Right renal pelvis (tissue), 4 donors: ENCODE measurements at regions not wholly inside any gene's neighbourhood (a gene's known extent, or its start where the extent isn't known, plus 50 kb on each side); places are given as distances from the start of the nearest gene placed in this dataset.
A peak's percentile ranks its signal among the peaks of the same experiment; 100 is the strongest.

ENCODE experiments used
- DNase-seq, 4 donors: peaks; one replicate each; pipeline ENCODE4 v3.0.0-alpha.2; 2013; ENCODE audit warnings: low read depth in 4 of 4, low spot score in 3 of 4, missing footprints in 1 of 4

GRCh38 chr16:86285938-86286921 is 224.1 kb upstream of the FOXF1 start:
- DNase-seq, result no peak

- no peak for DNase-seq
Measured at GRCh38 chr16:86286991-86287663, 223.2 kb upstream of the FOXF1 start.

DNA sequence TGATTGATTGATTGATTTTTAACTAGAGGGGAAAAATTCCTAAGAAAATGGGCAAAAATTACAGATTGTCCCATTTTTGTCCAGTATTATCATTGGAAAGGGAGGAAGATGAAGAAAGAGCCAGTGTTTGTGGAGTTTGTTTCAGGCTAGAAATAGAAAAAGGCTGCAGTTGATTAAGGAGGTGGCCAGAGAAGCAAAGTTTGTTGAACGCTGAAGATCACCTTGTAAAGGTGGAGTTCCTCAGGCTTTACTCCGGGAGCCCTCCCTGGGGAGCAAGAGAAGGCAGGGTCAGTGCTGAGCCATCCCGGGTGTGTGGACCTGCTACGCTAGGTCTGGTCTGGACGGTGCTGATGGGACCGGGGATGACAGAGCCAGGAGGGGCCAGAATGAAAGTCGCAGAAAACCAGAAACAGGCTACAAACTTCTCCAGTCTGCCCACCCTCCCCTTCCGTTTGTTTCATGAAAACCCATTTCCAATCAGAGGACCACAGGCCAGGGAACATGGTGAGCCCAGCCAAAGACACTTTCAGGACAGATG is 222.6 kb upstream of the FOXF1 start:
- DNase-seq, result no peak

DNA sequence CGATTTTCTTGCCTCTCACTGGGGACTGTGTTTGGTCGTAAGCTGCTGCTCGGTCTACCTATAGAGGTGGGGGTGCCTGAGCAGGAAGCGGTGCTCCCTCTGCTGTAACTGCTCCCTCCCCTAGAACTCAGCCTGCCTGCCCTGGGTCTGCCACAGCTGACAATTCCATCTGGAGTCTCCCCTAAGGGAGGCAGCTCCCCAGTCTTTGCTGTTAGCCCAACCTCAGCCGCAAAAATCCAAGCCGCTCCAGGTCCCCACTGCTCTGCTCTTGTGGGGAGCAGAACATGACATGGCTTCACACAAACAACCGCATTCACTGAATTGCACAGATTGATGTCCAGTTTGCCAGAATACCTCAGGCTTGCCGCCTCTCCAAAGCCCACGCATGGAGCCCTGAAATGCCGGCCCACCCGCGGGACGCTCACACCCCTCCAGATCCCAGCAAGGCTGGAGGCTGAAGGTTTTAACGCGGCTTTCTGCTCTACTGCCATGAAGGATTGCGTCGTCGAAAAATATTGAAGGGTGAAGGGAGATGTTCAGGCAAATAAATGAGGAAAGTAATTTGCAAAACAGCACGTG is 221.5 kb upstream of the FOXF1 start:
- DNase-seq, result no peak

- DNase-seq, result no peak
Measured at GRCh38 chr16:86289304-86289703, 221.0 kb upstream of the FOXF1 start.

- no peak for DNase-seq
Measured at GRCh38 chr16:86289907-86290306, 220.4 kb upstream of the FOXF1 start.

DNA sequence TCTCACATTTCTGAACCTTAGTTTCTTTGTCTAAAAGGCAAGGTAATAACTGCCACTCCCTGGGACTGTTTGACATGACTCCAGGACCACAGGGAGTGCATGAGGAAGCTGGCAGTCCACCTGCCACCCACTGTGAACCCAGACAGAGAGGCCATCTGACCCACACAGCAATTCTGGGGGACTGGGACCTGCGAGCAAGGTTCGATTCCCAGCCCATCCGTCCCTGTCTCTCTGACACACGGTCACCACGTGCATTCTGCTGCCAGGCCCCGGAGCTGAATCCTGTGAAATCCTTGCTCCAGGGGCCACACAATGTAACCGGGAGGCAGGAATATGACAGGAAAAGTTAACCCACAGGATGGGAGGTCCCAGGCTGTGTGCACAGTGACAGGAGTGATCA is 218.8 kb upstream of the FOXF1 start:
- no peak for DNase-seq

DNA sequence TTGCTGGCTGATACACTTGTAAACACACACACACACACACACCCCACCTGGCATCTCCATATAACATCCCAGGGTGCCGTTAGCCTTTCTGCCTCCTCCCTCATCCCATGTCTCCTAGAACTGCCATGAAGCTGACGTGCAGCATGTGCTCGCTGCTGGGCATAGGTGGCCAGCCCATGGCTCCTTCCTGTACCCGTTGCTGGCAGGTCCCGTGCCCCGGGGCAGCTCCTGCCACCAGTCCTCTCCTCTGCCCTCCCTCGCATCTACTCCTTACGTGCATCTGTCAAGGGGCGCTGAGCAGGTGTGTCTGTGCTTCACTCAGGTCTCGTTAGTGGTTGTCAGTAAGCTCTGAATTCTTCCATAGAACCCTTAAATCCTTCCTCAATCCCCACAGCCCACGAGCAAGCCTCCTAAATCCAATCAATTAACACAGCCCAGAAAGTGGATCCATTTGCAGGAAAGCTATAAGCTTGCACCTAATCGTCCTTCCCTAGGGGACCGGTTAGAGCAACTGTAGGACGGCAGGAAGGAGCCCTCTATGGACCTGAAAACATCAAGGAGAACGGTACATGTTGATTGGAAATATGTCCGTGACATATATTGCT is 218.1 kb upstream of the FOXF1 start:
- no peak for DNase-seq

GRCh38 chr16:86292942-86293341 is 217.4 kb upstream of the FOXF1 start:
- no peak for DNase-seq

GRCh38 chr16:86293906-86294305 is 216.4 kb upstream of the FOXF1 start:
- no peak for DNase-seq

DNA sequence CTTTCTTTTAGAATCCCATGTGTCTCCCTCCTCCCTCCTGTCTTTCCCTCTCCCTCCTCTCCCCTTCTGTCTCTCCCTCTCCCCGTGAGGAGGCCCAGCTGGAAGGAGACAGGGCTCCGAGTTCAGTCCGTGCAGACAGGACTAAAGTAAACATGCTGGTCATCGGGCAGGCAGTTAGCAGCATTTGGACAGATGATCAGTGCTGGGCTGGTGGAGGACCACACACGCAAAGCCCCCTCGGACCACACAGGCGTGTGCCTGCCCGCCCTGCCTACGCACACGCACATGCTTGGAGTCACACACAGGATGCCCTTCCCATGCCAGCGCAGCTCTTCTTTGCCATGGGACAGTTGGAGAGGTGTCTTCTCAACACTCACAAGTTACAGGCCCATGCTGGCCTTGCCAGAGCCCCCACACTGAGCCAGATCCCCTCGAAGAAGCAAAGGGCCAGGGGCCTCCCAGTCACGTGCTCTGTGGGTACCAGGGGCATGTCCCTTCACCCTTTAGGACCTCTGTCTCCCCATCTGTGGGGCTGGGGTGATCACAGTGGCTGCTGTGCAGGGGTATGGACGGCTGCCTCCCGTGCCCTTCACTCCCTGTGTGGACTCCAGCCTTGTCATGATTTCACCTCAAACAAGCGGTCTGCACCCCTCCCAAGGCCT is 215.7 kb upstream of the FOXF1 start:
- peak in 3 of 4 donors; percentile 55 to 58 (median 58) for DNase-seq

DNA sequence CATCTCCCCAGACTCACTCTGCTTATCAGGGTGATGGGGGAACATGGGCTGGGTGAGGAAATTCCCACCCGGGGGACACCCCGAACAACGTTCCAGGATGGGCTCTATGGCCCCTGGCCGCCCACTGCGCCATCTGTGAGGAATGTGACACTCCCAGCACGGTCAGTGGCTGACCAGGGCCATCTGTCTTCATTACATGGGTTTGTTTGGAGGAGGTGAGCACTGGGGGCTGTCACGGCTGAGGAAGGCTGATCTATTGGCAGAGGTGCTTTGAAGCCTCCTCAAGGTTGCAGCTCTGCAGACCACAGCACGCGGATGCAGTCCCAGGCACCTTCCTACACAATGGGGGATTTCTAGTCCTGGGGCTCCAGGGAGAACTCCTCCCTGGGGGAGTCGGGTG is 214.1 kb upstream of the FOXF1 start:
- no peak for DNase-seq

- no peak for DNase-seq
Measured at GRCh38 chr16:86297391-86297790, 212.9 kb upstream of the FOXF1 start.

DNA sequence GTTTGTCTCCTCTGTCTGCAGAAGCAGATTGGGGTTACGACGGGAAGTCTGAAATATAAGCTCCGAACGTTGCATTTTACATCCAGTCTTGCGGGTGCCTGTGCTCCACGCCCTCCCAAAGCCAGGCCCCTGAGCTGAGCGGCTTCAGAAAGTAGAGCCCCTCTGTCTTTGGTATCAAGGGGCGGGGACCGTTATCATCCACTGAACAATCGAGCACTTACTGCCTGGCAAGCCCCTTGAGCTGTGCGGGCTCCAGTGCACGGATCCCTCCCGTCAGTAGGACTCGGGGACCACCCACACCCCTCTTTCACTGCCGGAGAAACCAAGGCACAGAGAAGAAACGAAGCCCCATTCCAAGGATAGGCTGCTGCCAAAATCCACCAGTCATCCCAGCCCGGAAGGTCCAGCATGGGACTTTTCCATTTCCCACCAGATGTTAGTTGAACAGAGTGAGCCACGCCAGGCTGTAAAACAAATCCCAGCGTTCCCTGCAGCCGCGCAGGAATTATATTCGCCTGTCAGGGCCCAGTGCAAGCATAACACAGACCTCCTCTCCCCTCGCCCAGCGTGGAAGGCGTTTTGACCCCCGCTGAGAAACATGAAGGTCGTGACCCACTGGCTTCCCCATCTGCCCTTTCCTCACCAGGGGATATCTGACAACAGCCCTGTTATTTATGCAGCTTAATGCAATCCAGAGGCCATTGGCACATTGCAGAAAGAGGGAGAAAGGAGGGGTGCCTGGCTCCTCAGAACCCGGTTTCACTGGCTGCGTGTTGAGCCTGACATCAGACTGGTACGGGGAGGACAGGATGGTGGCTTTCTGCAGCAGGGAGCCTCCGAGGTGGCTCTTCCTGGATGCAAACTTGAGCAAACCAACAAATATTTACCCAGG is 212.2 kb upstream of the FOXF1 start:
- DNase-seq, result no peak

GRCh38 chr16:86298758-86299134 is 211.6 kb upstream of the FOXF1 start:
- no peak for DNase-seq

- no peak for DNase-seq
Measured at GRCh38 chr16:86299882-86300610, 210.3 kb upstream of the FOXF1 start.

DNA sequence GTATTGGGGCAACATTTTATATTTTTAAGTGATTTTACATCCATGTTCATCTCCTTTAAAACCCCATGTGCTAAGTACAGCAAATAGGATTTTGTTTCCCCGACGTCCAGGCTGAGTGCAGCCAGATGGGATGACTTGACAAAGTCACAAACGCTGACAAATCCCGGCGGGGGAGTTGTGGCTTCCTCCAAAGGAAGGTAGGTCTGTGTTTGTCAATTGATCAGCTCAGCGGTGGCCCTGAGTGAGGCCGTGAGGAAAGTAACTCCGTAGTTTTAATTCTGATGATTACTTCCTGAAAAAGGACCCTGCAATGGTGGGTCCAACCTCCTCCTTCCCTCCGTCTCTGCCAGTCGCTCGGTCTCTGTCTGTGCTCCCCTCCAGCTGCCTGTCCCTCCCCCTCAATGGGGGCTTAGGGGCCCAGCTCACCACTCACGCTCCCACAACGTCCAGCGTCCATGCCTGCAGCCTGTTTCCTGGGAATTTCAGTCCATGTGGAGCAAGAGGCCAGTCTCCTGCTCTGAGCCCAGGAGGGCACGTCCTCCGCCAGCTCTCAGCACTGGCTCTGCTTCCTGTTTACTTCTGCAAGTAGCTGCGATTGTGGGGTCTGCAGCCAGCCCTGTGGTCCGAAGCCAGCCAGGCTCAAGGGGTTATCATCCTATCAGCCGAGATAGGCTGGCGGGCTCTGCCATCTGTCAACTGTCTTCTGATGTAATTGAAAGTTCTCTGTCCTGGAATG is 209.4 kb upstream of the FOXF1 start:
- DNase-seq, result no peak
